DOHH2 (cell line): ENCODE measurements at regions not wholly inside any gene's neighbourhood (a gene's known extent, or its start where the extent isn't known, plus 50 kb on each side); places are given as distances from the start of the nearest gene placed in this dataset.

Experiments
- EZH2phosphoT487 ChIP-seq: fragments of 200-600 bp; sonication (generic); IDR thresholded peaks from 2 replicates; pipeline ENCODE4 v1.6.1; 2017; ENCODE audit warnings: borderline replicate concordance, mild to moderate bottlenecking, antibody characterized with exemption, low read length, moderate library complexity, mixed read lengths
- TF ChIP-seq, protein P1 (sequence below): fragments of 200-600 bp; sonication (generic); IDR thresholded peaks from one replicate; pipeline ENCODE4 v1.5.1; 2014; ENCODE audit warnings: antibody characterized with exemption, mild to moderate bottlenecking, low read depth, low read length; ENCODE audit not compliant: poor library complexity, severe bottlenecking

GRCh38 chr5:111953351-111954127 lies 196.5 kb upstream of the NREP start:
- TF ChIP-seq, protein P1, sequence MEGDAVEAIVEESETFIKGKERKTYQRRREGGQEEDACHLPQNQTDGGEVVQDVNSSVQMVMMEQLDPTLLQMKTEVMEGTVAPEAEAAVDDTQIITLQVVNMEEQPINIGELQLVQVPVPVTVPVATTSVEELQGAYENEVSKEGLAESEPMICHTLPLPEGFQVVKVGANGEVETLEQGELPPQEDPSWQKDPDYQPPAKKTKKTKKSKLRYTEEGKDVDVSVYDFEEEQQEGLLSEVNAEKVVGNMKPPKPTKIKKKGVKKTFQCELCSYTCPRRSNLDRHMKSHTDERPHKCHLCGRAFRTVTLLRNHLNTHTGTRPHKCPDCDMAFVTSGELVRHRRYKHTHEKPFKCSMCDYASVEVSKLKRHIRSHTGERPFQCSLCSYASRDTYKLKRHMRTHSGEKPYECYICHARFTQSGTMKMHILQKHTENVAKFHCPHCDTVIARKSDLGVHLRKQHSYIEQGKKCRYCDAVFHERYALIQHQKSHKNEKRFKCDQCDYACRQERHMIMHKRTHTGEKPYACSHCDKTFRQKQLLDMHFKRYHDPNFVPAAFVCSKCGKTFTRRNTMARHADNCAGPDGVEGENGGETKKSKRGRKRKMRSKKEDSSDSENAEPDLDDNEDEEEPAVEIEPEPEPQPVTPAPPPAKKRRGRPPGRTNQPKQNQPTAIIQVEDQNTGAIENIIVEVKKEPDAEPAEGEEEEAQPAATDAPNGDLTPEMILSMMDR = no peak
- TF ChIP-seq EZH2phosphoT487 = no peak
